GM12864 (cell line): ENCODE measurements at regions not wholly inside any gene's neighbourhood (a gene's known extent, or its start where the extent isn't known, plus 50 kb on each side); places are given as distances from the start of the nearest gene placed in this dataset.
"Not testable (repeated sequence)": the region's sequence is repeated elsewhere in the genome, so short reads cannot be mapped to it uniquely, and the experiment has no call there.

ENCODE experiments used
- DNase-seq: peaks from one replicate; pipeline ENCODE4 v3.0.0-alpha.2; 2011; ENCODE audit warnings: low read depth
- H3K4me3 ChIP-seq: 2 replicates; pipeline ENCODE4 v1.5.1; 2011; ENCODE audit warnings: mild to moderate bottlenecking, low read depth, low read length, control low read depth
- CTCF ChIP-seq: IDR thresholded peaks from 2 replicates; pipeline ENCODE4 v1.5.1; 2011; ENCODE audit warnings: low read depth, mild to moderate bottlenecking, moderate library complexity, low read length, control low read depth, inconsistent platforms; ENCODE audit errors: missing control alignments

- no peak for DNase-seq
- H3K4me3 ChIP-seq = no peak overlapping the region
- TF ChIP-seq CTCF = no peak
Measured at GRCh38 chr12:102298022-102298421, 100.4 kb upstream of the PMCH start.

- no peak overlapping the region for H3K4me3 ChIP-seq
- no peak for TF ChIP-seq CTCF
- no peak for DNase-seq
Measured at GRCh38 chr12:102297412-102297811, 99.8 kb upstream of the PMCH start.

GRCh38 chr12:102294568-102294967, 96.9 kb upstream of the PMCH start:
- H3K4me3 ChIP-seq = no peak overlapping the region
- no peak for DNase-seq
- TF ChIP-seq CTCF = no peak

- not testable (repeated sequence) for DNase-seq, H3K4me3 ChIP-seq
Measured at GRCh38 chr12:102291498-102292440, 94.1 kb upstream of the PMCH start.

GRCh38 chr12:102289702-102290101, 92.1 kb upstream of the PMCH start:
- not testable (repeated sequence) for H3K4me3 ChIP-seq

GRCh38 chr12:102281231-102281630, 83.6 kb upstream of the PMCH start:
- no peak overlapping the region for H3K4me3 ChIP-seq
- TF ChIP-seq CTCF = no peak
- DNase-seq = no peak

More at GRCh38 chr12:102289702-102290101, 92.1 kb upstream of the PMCH start:
- not testable (repeated sequence) for DNase-seq

GRCh38 chr12:102255687-102256086, 58.1 kb upstream of the PMCH start:
- not testable (repeated sequence) for DNase-seq, H3K4me3 ChIP-seq

GRCh38 chr12:102251005-102251404, 53.4 kb upstream of the PMCH start:
- not testable (repeated sequence) for DNase-seq, H3K4me3 ChIP-seq

- TF ChIP-seq CTCF = no peak
- H3K4me3 ChIP-seq = no peak overlapping the region
- no peak for DNase-seq
Measured at GRCh38 chr12:102249079-102249841, 51.6 kb upstream of the PMCH start.
